GM19372 (cell line): ENCODE measurements at regions not wholly inside any gene's neighbourhood (a gene's known extent, or its start where the extent isn't known, plus 50 kb on each side); places are given as distances from the start of the nearest gene placed in this dataset.

Source experiments
- ATAC-seq: cut with Tn5 transposase; IDR thresholded peaks from one replicate; pipeline ENCODE4 v1.9.1; 2021; ENCODE audit warnings: mild to moderate bottlenecking, low read depth, moderate library complexity; ENCODE audit not compliant: unreplicated experiment

GRCh38 chr10:108755646-108756045 lies 1167.7 kb downstream of the XPNPEP1 start:
- ATAC-seq, result no peak

DNA sequence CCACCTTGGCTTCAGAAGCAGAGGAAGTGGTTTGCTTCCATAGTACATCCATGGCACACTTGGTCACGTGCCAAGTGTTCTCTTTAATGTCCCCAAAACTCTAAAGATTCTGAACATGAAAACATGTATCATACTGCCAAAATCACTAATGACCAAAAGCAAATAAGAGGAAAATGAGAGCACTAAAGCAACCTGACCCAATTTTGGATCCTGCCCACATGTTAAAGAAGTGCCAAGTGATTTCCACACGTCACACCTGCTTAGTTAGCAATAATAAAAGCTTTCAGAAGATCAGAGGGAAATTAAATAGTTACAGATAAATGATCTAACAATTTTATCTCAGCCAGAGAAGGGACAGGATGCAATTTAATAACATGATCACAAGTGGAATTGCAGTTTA lies 1170.0 kb downstream of the XPNPEP1 start:
- ATAC-seq, result no peak

GRCh38 chr10:108749042-108749441 lies 1174.3 kb downstream of the XPNPEP1 start:
- no peak for ATAC-seq

DNA sequence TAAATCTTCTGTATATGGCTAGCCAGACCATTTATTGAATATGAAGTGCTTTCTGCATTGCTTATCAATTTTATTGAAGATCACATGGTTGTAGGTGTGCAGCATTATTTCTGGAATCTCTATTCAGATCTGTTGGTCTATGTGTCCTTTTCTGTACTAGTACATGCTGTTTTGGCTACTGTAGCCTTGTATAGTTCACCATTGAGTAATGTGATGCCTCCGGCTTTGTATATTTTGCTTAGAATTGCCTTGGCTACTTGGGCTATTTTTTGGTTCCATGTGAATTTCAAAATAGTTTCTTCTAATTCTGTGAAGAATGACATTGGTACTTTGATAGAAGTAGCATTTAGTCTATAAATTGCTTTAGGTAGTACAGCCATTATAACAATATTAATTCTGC lies 1187.2 kb downstream of the XPNPEP1 start:
- ATAC-seq, result no peak

DNA sequence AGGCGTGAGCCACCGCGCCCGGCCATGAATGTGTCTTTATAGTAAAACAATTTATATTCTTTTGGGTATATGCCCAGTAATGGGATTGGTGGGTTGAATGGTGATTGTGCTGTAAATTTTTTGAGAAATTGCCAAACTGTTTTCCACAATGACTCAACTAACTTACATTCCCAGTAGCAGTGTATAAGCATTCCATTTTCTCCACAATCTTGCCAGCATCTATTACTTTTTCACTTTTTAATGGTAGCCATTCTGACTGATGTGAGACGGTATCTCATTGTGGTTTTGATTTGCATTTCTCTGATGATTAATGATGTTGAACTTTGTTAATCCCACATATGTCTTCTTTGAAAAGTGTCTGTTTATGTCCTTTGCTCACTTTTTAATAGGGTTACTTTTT lies 1187.9 kb downstream of the XPNPEP1 start:
- no peak for ATAC-seq

- ATAC-seq, result no peak
Measured at GRCh38 chr10:108721874-108722273, 1201.4 kb downstream of the XPNPEP1 start.

DNA sequence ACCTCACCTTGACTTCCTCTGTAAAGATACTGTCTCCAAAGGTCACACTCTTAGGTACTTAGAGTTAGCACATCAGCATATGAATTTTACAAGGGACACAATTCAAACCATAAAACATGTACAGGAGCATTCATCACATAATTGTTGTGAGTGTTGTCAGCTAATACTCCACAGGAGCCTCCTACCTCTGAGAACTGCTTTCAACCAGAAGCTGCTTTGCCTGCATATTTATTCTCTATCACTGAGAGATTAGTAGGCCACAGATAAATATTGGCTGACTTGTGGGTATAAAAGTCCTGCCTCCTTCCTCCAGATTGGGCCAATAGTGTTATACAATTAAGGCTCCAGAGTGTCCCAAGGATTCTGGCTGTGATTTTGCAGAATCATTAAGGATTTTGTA lies 1207.0 kb downstream of the XPNPEP1 start:
- ATAC-seq, result no peak

- ATAC-seq, result no peak
Measured at GRCh38 chr10:108709927-108710722, 1213.2 kb downstream of the XPNPEP1 start.

DNA sequence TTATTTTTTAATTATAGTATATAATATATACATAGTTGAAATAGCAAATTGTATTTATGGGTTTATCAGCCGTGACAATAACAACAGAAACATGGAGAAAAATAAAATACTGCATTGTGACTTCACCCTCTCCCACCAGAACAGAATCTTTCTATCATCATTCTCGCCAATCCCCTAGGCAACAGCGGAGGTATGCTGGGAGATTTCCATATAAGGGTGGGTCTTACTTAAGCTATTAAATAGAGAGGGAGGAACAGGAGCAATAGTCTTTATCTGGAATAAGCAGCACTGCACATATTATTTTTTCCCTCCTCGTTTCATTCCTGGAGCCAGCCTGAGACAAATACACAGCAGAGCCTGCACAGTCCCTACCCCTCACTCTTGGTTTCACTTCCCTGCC lies 1214.9 kb downstream of the XPNPEP1 start:
- ATAC-seq, result no peak

GRCh38 chr10:108696792-108697477 lies 1226.4 kb downstream of the XPNPEP1 start:
- ATAC-seq, result peak; percentile 87

GRCh38 chr10:108691126-108691525 lies 1232.2 kb downstream of the XPNPEP1 start:
- no peak for ATAC-seq

DNA sequence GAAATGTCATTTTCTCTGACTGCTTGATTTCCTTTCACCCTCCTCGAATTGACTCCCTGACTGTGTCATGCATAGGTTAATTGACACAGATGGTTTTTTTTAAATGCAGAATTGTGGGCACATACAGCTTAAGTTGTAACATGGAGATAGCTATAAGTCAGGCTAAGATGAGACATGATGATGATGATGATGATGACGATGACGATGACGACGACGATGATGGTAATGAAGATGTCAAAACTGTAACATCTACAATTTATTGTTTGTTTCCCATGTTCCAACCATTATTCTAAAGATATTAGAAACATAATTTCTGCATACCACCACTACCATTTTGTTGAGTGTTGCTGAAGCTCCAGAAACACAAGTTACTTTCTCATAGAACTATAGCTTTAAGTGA lies 1232.8 kb downstream of the XPNPEP1 start:
- ATAC-seq, result no peak

GRCh38 chr10:108689891-108690290 lies 1233.4 kb downstream of the XPNPEP1 start:
- ATAC-seq, result no peak

DNA sequence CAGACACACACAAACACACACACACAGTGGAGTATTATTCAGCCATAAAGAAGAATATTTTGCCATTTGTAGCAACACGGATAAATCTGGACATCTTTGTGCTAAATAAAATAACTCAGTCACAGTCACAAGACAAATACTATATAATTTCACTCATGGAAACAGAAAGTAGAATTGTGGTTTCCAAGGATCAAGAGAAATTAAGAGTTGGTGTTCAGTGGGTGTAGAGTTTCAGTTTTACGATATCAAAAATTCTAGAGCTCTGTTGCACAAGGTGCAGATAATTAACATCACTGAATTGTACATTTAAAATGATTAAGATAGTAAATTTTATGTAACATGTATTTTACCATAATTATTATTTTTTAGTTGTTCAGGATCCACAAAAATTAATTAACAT lies 1235.0 kb downstream of the XPNPEP1 start:
- no peak for ATAC-seq

GRCh38 chr10:108685863-108686531 lies 1237.3 kb downstream of the XPNPEP1 start:
- no peak for ATAC-seq

DNA sequence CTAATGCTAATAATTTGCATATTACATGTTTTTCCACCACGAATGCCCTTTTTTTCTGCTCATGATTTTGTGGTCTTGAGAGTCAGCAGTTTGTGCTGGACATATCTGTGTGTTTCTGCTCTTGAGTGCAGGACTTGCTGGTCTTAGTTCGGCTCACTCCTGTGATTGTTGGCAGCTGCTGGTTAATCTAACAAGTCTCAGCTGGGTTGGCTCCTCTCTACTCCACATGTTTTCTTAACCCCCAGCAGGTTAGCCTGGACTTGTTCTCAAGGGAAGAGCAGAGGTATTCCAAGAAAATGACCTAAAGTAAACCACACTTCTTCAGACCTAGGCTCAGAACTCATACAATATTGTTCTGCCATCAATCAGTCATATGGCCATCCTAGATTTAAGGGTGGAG lies 1238.9 kb downstream of the XPNPEP1 start:
- ATAC-seq, result no peak

- no peak for ATAC-seq
Measured at GRCh38 chr10:108673741-108674140, 1249.6 kb downstream of the XPNPEP1 start.

GRCh38 chr10:108663587-108663986 lies 1259.7 kb downstream of the XPNPEP1 start:
- ATAC-seq, result no peak

DNA sequence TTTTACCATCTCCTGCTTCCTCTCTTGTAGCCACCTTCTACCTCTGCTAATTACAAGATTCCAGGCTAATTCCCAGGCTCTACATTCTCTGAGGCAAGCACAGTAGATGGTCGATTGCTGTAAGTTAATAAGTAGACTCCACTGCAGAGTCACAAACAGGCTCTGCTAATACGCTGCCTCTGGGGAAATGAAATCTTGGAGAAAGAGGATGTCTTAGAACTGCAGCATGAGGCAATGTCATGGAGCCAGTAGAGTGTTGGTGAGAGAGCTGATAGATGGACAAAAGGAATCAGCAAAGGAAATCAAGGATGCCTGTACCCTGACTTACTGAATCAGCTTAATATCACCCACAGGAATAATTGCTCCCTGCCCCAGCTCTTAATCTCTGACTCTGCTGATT lies 1260.3 kb downstream of the XPNPEP1 start:
- no peak for ATAC-seq

GRCh38 chr10:108655057-108655456 lies 1268.3 kb downstream of the XPNPEP1 start:
- ATAC-seq, result no peak

GRCh38 chr10:108653531-108653930 lies 1269.8 kb downstream of the XPNPEP1 start:
- ATAC-seq, result no peak

DNA sequence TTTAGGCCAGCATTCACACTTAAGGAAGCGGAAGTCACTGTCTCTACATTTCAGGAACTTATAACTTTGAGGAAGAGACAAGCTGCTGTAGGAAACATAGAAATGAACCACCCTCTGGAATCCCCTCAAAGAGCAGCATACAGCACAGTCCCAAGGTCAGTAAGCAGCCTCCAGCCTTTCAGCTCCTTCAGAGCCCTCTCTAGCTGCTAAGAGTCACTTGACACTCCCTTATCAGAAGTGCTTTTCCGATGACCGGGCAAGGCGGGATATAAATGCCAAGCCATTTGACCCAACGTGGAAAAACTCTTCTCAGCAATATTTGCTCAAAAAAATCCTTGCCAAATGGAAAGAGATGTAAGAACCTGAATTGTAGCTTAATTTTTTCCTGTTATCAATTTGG lies 1284.3 kb downstream of the XPNPEP1 start:
- ATAC-seq, result no peak
